ENCODE measurements at regions not wholly inside any gene's neighbourhood (a gene's known extent, or its start where the extent isn't known, plus 50 kb on each side); places are given as distances from the start of the nearest gene placed in this dataset.
"Not testable (repeated sequence)": the region's sequence is repeated elsewhere in the genome, so short reads cannot be mapped to it uniquely, and the experiment has no call there.

DNA sequence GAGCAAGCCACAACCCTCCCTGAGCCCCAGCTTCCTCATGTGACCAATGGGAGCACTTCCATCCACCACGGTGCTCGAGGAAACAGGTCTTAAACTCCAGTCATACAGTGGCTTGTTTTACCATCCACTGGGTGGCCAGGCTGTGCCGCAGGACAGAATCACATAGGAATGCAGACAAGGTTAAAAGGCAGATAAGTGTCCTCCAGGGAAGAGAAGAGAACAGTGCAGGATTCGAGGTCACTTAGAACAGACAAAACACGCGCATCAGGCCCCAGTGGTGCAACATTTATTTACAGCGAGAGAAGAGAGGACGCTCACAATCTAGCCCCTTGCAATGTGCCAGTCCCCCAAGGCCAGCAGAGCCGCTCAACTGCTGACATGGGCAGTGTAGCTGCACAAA lies 92.8 kb downstream of the TMEM130 start:
- DNase-seq = no peak

DNA sequence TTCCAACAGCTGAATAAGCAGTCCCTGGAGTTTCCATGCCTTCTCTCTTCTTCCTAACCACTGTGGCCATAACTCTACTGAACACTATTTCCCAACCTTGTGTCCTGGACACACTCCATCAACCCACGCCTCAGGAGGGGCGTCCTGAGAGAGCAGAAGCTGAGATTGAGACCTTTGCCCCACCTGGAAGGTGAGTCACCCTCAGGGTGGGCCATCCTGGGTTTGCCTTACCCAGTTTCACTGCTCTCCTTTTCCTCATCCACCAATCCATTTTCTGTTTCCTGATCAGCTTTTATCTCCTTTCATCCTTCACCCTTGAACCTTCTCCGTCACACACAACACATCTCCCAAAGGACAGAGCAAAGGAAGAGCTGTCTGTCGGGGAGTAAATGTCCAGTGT lies 91.4 kb downstream of the TMEM130 start:
- no peak for DNase-seq

DNA sequence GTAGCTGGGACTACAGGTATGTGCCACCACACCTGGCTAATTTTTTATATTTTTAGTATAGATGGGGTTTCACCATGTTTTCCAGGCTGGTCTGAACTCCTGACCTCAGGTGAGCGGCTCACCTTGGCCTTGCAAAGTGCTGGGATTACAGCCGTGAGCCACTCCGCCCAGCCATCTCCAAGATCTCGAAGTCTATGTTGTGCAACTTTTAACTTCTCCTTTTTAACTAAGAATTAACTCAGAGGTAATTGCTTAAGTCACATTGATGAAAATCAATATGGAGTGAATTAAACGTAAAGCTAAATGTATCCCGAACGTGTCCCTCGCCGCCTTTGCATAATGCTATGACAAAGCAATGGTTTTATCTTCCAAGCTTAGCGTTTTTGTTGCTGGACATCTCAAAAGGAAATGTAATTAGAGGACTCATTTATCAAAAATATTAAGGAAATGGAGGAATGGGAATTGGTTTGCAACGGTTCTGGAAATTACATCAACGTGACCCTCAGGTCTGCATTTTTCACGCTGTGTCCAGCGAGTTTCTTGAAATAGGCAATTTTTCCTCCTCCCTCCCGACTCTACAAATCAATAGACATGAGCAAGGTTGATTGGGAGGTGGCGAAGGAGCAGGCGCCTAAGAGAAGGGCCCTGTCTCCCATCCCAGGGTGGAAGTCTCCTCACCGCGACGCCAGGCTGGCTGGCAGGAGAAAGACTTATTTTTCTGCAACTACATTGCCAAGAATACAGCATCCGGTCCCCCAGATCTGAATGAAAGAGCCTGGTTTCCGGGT lies 89.8 kb downstream of the TMEM130 start:
- DNase-seq = no peak

DNA sequence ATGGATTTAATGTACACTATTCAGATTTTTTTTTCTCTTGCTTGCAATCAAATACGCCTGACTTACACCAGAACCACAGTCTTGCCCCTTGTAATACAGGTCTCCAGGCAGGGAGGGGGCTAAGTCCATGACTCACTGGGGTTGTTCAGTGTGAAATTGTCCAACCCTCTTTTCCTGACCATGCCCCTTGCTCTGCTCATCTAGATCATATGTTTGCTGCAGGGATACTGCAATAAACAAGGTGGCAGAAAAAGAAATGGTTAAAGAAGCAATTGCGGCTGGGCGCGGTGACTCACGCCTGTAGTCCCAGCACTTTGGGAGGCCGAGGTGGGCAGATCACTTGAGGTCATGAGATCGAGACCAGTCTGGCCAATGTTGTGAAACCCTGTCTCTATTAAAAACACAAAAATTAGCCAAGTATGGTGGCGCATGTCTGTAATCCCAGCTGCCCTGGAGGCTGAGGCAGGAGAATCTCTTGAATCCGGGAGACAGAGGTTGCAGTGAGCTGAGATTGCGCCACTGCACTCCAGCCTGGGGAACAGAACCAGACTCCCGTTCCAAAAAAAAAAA lies 85.5 kb downstream of the TMEM130 start:
- no peak for DNase-seq

DNA sequence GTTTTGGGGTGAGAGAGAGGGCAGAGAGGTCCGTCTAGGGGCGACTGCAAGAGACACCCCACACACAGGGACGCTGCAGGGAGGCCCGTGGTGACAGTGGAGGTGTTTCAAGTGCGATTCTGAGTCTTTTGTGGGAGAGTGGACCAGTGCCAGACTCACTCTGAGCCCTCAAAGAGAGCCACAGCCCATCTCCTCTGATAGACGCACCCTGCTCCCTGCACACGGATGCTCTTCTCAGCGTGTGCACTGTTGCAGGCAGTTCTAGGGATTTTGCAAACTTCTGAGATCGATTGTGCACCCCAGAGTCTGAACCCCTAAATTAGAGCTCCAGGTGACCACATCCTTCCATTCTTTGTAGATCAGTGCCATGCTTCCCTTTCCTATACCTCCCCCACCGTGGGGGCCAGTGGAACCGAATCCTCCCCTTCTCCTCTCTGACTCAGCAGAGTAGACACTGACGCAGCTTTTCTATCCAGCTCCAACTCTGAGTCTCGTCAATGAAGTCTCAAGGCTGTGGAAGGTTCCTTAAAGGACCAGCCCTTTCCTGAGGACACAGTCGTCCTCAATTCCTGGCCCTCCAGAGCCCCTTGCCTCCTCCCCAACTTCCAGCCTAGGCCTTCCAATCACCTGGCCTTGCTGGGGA lies 83.8 kb downstream of the TMEM130 start:
- DNase-seq = no peak

DNA sequence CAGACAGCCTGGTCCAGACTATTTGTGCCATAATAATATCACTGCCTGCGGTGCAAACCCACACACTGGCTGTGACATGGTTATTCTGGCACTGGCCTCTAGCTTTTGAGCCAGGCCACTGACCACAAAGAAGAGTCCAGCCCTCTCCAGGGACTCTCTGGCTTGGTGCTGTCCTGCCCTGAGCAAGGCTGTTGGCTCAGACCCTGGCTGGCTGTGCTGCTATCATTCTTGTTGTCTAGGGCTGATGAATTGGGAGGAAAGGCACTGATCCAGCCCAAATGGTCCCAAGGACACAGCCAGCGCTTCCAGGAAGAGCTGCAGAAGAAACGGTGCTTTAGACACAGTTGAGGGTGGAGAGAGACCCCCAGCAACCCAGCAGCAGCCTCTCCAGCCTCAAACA lies 80.8 kb downstream of the TMEM130 start:
- no peak for DNase-seq

DNA sequence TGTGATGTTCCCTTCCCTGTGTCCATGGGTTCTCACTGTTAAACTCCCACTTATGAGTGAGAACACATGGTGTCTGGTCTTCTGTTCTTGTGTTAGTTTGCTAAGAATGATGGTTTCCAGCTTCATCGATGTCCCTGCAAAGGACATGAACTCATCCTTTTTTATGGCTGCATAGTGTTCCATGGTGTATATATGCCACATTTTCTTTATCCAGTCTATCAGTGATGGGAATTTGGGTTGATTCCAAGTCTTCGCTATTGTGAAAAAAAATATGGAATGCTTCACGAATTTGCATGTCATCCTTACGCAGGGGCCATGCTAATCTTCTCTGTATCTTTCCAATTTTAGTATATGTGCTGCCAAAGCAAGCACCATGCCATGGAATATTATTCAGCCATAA lies 75.4 kb downstream of the TMEM130 start:
- DNase-seq = not testable (repeated sequence)

DNA sequence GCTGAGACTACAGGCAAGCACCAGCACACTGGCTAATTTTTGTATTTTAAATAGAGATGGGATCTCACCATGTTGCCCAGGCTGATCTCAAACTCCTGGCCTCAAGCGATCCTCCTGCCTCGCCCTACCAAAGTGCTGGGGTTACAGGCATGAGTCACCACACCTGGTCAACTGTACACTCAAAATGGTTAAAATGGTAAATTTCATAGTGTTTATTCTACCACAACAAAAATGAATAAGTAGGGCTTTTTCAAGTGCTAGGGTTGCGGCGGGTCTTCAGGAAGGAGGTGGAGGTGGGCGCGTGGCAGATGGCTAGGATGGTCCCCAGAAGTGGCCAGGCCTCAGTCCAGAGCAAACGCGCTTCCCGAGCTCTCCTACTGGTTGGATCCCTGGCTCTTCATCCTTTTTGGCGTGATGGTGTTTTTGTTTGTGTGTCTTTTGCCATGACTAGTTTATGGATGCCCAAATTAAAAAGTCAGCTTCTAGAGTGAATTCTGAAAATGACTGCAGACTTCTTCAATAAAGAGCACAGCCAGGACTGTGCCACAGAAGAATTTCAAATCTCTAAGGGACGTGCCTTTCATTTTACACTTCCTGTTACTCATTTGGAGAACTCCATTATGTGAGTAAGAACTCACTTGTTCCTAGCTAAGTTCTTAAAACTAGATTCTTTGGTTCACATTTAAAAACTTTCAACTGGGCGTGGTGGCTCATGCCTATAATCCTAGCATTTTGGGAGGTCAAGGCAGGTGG lies 73.9 kb downstream of the TMEM130 start:
- no peak for DNase-seq

Data from activated T-cell treated with anti-CD3 and anti-CD28 coated beads, Interleukin-2, amount 50 U/mL, for 1 hour (primary cell).